ENCODE measurements at regions not wholly inside any gene's neighbourhood (a gene's known extent, or its start where the extent isn't known, plus 50 kb on each side); places are given as distances from the start of the nearest gene placed in this dataset.

DNA sequence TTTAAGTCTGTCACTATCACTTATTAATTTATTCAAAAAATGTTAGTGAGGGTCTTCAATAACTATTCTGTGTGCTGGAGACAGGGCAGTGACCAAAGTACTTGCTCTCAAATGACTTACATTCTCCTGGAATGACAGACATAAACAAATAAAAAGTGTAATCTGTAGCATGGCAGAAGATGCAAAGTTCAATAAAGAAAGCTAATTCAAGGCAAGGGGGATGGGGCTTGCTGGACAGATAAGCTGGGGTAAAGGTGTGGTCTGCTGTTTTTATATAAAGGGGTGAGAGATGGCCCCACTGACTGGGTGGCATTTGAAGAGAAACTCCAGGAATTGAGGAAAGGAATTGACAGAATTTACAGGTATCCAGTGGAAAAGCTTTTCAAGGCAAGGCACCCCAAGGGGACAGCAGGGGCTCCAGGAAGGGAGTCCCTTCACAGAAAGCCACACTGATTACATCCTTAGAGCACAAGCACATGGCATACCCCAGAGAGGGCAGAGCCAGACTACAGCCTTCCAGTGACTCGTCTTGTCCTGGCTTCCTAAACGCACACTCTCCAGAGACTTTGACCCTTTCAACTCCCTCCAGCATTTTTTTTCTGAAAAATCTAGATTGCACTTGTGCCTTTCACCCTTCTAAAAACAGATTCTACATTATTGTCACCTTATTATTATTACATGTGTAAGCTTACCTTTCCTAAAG is 123.7 kb upstream of the HS3ST3A1 start:
- TF ChIP-seq, protein P1, sequence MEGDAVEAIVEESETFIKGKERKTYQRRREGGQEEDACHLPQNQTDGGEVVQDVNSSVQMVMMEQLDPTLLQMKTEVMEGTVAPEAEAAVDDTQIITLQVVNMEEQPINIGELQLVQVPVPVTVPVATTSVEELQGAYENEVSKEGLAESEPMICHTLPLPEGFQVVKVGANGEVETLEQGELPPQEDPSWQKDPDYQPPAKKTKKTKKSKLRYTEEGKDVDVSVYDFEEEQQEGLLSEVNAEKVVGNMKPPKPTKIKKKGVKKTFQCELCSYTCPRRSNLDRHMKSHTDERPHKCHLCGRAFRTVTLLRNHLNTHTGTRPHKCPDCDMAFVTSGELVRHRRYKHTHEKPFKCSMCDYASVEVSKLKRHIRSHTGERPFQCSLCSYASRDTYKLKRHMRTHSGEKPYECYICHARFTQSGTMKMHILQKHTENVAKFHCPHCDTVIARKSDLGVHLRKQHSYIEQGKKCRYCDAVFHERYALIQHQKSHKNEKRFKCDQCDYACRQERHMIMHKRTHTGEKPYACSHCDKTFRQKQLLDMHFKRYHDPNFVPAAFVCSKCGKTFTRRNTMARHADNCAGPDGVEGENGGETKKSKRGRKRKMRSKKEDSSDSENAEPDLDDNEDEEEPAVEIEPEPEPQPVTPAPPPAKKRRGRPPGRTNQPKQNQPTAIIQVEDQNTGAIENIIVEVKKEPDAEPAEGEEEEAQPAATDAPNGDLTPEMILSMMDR (IDR thresholded peaks at IDR 0.05), result no peak
- no peak for TF ChIP-seq POLR2AphosphoS5 (IDR thresholded peaks at IDR 0.05)
- TF ChIP-seq POLR2A (IDR thresholded peaks at IDR 0.05), result no peak
